ENCODE measurements at regions not wholly inside any gene's neighbourhood (a gene's known extent, or its start where the extent isn't known, plus 50 kb on each side); places are given as distances from the start of the nearest gene placed in this dataset.

- in situ Hi-C loops (cut with MboI; ENCODE audit: low sequenced_read_pairs, unreplicated experiment): no loop called here
- TF ChIP-seq, protein P1, sequence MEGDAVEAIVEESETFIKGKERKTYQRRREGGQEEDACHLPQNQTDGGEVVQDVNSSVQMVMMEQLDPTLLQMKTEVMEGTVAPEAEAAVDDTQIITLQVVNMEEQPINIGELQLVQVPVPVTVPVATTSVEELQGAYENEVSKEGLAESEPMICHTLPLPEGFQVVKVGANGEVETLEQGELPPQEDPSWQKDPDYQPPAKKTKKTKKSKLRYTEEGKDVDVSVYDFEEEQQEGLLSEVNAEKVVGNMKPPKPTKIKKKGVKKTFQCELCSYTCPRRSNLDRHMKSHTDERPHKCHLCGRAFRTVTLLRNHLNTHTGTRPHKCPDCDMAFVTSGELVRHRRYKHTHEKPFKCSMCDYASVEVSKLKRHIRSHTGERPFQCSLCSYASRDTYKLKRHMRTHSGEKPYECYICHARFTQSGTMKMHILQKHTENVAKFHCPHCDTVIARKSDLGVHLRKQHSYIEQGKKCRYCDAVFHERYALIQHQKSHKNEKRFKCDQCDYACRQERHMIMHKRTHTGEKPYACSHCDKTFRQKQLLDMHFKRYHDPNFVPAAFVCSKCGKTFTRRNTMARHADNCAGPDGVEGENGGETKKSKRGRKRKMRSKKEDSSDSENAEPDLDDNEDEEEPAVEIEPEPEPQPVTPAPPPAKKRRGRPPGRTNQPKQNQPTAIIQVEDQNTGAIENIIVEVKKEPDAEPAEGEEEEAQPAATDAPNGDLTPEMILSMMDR (IDR thresholded peaks at IDR 0.05; ENCODE audit: borderline replicate concordance, control extremely low read depth, extremely low read depth, insufficient read depth, missing control alignments): no peak
- no peak for DNase-seq (ENCODE audit: low spot score)
Observed at GRCh38 chr4:96175871-96176270, 336.0 kb downstream of the PDHA2 start.

DNA sequence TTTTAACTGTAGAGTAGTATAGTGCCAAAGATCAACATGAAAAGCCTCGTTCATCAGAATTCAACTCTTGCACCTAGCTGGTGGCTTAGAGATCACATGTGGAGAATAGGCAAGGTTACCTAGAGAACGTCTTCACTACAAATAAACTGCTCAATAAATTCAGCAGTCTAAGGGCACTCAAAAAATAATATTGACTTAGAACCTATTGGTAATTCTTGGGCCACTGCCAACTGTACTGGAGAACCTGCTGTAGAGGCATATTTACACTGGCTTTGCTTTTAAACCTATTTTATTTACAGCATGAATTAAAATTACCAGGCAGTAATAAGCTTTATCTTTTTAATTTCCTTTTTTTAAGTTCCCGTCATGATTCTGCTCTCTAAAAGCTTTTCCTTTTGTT lies 343.7 kb downstream of the PDHA2 start:
- in situ Hi-C loops (cut with MboI; ENCODE audit: low sequenced_read_pairs, unreplicated experiment): no loop called here
- no peak for DNase-seq (ENCODE audit: low spot score)
- TF ChIP-seq, protein P1 (IDR thresholded peaks at IDR 0.05; ENCODE audit: borderline replicate concordance, control extremely low read depth, extremely low read depth, insufficient read depth, missing control alignments): no peak

DNA sequence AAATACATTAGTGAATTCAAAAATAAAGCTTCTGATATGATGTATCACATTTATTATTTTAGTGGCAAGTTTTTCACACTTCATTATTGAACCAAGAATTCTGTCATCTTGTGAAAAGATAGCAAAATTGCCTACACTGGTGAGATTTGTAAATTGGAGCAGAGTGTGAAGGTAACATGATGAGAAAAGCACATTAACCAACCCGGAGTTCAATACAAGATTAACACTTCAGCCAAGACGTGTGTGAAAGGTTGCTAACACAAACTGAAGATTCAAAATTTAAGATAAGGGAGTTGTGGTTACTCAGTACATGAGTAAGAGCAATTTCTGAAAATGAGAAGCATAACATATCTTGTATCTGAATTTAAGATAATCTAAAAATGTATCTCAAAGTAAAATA lies 346.7 kb downstream of the PDHA2 start:
- in situ Hi-C loops (cut with MboI; ENCODE audit: low sequenced_read_pairs, unreplicated experiment): no loop called here
- TF ChIP-seq, protein P1 (IDR thresholded peaks at IDR 0.05; ENCODE audit: borderline replicate concordance, control extremely low read depth, extremely low read depth, insufficient read depth, missing control alignments): no peak
- no peak for DNase-seq (ENCODE audit: low spot score)

GRCh38 chr4:96189761-96190160 lies 349.9 kb downstream of the PDHA2 start:
- TF ChIP-seq, protein P1 (IDR thresholded peaks at IDR 0.05; ENCODE audit: borderline replicate concordance, control extremely low read depth, extremely low read depth, insufficient read depth, missing control alignments): no peak
- no peak for DNase-seq (ENCODE audit: low spot score)
- in situ Hi-C loops (cut with MboI; ENCODE audit: low sequenced_read_pairs, unreplicated experiment): no loop called here

GRCh38 chr4:96193061-96193460 lies 353.2 kb downstream of the PDHA2 start:
- in situ Hi-C loops (cut with MboI; ENCODE audit: low sequenced_read_pairs, unreplicated experiment): no loop called here
- DNase-seq (ENCODE audit: low spot score): no peak
- TF ChIP-seq, protein P1 (IDR thresholded peaks at IDR 0.05; ENCODE audit: borderline replicate concordance, control extremely low read depth, extremely low read depth, insufficient read depth, missing control alignments): no peak

GRCh38 chr4:96194993-96195392 lies 355.1 kb downstream of the PDHA2 start:
- no peak for DNase-seq (ENCODE audit: low spot score)
- in situ Hi-C loops (cut with MboI; ENCODE audit: low sequenced_read_pairs, unreplicated experiment): no loop called here
- TF ChIP-seq, protein P1 (IDR thresholded peaks at IDR 0.05; ENCODE audit: borderline replicate concordance, control extremely low read depth, extremely low read depth, insufficient read depth, missing control alignments): no peak

All from GM13976 (cell line).